Body of pancreas (tissue), 4 donors: ENCODE measurements at regions not wholly inside any gene's neighbourhood (a gene's known extent, or its start where the extent isn't known, plus 50 kb on each side); places are given as distances from the start of the nearest gene placed in this dataset.

ENCODE experiments used
- POLR2A ChIP-seq, 3 donors: fragments of 450-650 bp; IDR thresholded peaks; one replicate each; pipeline ENCODE4 v1.6.1; 2016; ENCODE audit warnings: antibody characterized with exemption in 3 of 3, mild to moderate bottlenecking in 2 of 3
- TF ChIP-seq, protein P1 (sequence below), 7 experiments: fragments of 450-650 bp in 4 of 7; fragments of 200-600 bp in 3 of 7; sonication (generic) in 3 of 7; IDR thresholded peaks; one replicate each; pipeline ENCODE4 v1.5.1; 2016 to 2019; ENCODE audit warnings: antibody characterized with exemption in 7 of 7

DNA sequence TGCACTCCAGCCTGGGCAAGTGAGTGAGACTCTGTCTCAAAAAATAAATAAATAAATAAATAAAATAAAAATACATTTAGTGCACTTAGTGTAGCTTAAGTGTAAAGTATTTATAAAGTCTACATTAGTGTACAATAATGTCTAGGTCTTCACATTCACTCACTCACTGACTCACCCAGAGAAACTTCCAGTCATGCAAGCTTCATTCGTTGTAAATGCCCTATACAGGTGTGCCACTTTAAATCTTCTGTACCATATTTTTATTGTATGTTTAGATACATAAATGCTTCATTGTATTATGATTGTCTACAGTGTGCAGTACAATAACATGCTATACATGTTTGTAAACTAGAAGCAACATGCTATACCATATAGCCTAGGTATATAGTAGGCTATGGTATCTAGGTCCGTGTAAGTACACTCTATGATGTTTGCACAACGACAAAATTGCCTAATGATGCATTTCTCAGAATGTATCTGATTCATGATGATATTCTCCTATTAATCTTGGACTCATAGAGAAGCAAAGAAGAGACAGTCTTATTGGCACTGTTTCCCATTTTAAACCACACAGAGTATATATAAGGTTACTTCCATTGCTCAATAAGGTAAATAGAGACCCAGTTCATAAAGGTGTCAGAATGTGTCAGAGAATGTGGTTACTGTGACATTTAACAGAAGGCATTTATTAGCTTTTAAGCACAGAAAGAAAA, 1314.9 kb downstream of the CDH11 start:
- TF ChIP-seq POLR2A (IDR thresholded peaks at IDR 0.05) = no peak
- TF ChIP-seq, protein P1, sequence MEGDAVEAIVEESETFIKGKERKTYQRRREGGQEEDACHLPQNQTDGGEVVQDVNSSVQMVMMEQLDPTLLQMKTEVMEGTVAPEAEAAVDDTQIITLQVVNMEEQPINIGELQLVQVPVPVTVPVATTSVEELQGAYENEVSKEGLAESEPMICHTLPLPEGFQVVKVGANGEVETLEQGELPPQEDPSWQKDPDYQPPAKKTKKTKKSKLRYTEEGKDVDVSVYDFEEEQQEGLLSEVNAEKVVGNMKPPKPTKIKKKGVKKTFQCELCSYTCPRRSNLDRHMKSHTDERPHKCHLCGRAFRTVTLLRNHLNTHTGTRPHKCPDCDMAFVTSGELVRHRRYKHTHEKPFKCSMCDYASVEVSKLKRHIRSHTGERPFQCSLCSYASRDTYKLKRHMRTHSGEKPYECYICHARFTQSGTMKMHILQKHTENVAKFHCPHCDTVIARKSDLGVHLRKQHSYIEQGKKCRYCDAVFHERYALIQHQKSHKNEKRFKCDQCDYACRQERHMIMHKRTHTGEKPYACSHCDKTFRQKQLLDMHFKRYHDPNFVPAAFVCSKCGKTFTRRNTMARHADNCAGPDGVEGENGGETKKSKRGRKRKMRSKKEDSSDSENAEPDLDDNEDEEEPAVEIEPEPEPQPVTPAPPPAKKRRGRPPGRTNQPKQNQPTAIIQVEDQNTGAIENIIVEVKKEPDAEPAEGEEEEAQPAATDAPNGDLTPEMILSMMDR (IDR thresholded peaks at IDR 0.05) = no peak
